OCI-M1 (cell line): ENCODE measurements at regions not wholly inside any gene's neighbourhood (a gene's known extent, or its start where the extent isn't known, plus 50 kb on each side); places are given as distances from the start of the nearest gene placed in this dataset.
"Not testable (repeated sequence)": the region's sequence is repeated elsewhere in the genome, so short reads cannot be mapped to it uniquely, and the experiment has no call there.

Experiments
- DNase-seq: peaks from one replicate; lab custom pipeline; 2025; lab: John Stamatoyannopoulos, UW

DNA sequence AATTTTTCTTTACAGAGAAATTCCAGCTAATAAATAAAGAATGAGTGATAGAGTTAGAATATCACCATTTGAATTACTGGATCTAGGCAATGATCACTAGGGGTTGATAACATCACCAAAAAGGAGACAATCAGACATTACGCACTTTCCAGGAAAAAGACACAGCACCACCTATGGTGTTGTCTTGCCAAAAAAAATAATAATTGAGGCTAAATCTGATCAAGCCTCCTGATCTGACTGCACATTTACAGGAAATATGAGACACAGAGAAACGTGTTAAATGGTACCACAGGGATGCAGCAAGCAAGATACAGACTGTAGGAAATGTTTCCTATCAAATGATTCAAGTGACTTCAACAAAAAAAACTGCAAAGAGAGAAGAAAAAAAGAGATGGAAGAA, 92.8 kb downstream of the EOMES start:
- no peak for DNase-seq

DNA sequence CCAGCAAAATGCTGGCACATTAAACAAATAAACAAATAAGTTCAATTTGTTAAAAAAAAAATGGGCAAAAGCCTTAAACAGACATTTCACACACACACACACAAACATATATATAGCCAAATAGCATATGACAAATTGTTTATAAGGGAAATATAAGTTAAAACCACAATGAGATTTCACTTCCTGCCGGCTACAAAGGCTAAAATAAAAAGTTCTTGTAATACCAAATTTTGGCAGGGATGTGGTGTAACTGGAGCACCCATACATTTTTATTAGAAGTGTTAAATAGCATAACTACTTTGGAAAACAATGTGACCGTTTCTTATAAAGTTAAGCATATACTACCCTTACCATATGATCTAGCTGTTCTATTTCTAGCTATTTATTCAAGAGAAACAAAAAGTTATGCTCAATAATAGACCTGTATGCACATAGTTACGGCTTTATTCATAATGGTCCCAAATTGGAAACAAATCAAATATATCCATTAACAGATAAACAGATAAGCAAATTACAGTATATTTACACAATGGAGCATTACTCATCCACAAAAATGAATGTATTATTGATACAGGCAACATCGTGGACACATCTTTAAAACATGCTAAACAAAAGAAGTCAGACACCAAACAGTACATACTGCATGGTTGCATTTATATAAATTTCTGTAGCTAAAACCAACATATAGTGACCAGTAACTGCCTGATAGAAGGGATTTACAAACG, 93.9 kb downstream of the EOMES start:
- DNase-seq: no peak

DNA sequence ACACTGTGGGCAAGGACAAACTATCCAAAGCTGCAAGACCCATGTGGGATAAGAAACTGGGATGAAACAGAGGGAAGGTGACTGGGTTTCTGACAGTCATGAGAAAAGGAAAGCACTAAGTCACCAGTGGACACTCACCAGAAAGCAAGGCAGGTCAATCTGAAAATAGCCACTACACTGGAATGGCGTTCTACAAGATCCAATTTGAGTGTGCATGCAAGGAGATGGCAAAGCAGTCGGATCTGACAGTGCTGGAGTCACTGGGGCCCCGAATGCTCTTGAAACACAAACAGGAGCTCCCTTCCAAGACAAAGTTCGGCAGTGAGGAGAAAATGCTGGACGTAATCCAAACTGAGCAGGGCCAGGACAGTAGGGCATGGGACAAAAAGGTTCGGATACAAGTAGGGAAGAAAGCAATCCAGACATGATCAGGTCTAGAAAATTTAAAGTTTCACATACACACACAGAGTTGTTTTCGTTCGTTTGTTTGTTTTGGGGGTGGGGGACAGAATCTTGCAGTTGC, 95.5 kb downstream of the EOMES start:
- no peak for DNase-seq

DNA sequence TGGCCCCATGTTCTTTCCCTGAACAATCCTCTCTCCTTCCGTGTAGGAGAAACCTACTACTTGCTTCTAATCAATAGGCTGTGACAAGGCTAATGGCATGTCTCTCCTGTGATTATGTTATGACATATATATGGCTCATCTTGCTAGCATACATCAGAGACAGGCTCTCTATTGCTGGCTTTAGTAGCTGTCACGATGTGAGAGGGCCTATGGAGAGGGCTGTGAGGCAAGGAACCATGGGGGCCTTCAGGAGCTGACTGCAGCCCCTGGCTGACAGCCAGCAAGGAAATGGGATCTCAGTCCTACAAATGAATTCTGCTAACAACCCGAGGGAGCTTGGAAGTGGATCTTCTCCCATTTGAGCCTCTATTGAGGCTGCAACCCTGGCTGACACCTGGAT, 96.3 kb downstream of the EOMES start:
- no peak for DNase-seq

DNA sequence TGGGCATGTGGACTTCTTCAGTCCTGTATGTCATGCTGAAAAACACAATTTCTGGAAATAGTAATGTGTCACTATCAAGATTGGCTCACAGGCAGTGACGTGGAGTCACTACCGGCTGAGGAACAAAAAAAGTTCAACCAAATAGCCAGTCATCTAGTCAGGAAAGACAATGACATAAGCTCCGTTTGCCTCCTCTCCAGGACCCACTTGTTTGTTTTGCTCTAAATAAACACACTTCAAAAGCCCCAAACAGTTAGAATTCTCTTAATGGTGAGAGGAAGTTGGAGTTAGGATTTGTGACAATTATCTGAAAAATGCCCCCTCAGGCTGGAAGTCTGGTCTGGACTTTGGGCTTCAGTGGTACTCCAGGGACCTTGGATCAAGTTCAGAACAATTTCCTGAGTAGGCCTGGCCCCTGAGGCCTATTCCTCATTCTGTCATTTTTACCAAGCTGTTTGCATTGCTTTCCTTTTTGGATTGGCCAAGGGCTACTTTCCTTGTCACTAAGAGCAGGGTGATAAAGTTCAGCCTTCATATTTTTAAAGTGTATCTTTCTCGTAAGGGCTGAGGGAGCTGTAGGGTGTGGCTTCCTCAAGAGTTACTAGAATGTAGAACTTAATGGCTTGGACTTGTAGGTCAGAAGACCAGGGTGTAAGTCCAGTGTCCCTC, 98.9 kb downstream of the EOMES start:
- DNase-seq: no peak

DNA sequence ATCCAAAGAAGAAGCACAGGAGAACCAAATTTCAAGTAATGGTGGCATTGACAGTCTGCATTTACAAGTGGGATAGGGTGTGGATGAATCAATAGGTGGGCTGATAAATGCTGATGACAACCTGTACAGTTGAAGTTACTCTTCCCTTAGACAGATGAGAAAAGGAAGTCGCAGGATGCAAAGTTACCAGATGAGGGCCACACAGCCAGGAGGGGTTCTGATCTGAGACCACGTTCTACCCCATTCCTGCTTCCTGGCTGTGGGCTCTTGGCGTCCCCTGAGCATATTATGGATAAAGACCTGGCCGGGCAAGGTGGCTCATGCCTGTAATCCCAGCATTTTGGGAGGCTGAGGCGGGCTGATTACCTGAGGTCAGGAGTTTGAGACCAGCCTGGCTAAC, 104.6 kb downstream of the EOMES start:
- no peak for DNase-seq

DNA sequence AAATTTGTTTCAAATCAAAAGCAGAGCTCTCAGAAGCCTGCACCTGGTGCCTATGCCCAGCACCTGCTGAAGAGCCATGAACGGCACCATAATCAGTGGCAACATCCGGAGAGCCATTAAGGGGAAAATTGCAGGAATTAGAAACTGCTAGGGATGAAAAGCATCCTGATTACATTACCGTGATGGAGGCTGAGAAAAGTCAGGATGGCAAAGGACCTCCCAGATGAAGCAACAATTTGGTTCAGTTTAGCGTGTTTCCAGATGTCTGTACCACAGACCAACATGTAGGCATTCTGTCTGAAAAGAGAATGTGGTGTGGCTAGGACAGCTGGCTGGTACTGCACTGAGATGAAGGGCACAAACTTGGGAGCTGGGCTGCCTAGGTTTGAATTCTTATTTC, 106.1 kb downstream of the EOMES start:
- no peak for DNase-seq

DNA sequence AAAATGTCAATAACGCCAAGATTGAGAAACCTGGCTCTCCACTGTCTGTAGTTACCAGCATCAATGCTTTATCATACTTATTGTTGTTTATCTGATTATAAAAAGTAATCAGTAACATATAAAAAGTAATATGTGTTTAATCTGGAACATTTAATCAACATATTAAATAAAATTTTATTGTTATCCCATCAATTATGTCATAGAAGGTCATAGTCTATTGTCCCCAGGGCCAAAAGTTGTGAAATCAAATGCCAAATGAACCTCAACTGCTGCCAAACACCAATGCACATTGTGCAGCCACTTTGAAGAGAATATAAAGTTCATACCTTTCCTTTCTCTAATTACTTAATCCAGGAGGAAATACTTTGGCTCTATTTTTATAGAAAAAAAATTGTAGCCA, 106.6 kb downstream of the EOMES start:
- DNase-seq: no peak

DNA sequence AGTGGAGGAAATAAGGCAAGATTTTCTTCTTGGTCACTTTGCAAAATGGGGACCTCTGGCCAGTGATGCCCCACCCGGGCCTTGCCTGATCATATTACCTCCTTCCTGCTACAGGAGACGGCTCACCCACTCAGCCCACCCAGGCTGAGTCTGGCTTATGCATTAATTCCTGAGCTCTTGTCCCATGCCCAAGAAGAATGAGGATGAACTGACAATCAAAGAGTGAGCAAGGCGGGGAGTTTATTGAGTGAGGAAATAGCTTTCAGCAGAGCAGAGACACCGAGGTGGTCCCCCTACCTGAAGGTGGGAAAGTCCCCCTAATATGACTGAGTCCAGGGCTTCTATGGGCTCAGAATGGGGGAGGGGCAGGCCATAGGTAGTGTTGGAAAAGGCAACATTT, 107.5 kb downstream of the EOMES start:
- DNase-seq: peak; percentile 11

DNA sequence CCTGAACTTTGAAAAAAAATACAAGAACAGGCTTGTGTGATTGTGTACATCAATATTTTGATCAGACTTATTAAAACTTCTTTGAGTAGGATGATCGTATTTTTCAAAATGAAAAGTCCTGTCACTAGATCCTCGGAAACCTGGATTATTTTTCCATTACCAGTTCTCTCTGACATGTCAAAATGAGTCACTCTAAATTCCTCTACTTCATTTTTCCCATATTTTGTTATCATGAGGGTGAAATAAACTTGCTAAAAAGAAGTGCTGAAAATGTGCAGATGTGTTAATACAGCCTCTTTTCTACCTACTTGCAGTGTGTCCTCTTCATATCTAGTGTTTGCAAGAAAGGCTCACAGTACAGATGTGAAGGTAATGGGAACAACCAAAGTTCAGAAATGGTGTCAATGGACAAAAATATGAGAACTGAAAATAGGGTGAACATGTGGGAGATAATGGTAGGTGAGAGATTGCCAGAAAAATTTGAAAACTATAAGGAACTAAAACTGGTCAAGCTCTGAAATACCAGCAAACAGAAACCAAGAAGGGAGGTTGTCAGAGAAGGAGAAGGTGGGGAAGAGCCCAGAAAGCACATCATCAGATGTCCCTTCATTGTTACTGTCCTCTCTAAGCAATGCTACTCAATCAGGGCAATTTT, 108.2 kb downstream of the EOMES start:
- DNase-seq: no peak

DNA sequence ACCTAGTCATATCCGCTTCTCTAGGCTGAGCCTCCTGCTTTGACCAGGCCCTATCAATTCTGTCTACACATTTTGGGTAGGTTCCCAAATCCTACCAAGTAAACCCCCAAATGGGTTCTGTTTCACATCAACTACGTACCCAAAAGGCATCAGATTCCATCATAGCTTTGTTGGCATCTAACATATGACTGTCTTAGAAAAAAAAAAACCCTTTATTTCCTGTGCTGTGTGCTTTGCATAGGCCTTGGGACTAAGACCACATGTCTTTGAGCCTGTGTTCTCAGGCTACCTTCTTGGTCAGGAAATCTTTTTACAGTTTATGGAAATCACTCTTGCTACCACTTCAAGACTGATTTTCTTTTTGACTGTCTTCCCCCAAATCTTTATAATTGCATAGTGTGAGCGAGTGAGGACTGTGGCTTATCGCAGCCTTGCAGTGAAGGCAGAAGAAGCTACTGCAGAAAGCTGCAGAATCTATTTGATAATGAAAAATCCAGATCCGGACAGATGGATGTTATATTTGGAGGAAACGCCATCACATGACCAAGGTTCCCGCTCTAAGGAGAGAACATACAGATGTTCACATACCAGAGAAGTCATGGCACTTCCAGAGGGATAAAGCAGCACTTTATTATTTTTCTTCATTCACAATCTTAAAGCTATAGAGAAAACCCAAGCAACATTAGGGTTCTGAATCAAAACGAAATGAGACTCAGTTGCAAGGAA, 111.2 kb downstream of the EOMES start:
- DNase-seq: no peak

DNA sequence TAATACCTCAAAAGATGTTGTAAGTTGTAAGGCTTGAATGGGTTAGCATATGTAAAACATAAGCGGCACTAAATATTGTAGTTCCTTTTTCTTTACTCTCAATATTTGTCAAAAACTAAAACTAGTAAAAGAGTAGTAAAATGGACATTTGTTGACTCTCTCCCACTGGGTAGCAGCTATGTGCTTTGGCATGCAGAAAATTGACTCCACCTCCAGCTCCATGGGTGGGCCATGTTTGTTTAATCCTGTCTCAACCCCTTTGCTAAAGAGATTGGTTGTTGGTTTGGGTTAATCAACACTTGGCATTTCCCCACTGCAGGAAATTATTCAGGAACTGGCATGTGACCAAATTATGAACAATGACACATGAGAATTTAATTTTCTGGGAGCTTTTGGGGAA, 114.8 kb downstream of the EOMES start:
- no peak for DNase-seq

DNA sequence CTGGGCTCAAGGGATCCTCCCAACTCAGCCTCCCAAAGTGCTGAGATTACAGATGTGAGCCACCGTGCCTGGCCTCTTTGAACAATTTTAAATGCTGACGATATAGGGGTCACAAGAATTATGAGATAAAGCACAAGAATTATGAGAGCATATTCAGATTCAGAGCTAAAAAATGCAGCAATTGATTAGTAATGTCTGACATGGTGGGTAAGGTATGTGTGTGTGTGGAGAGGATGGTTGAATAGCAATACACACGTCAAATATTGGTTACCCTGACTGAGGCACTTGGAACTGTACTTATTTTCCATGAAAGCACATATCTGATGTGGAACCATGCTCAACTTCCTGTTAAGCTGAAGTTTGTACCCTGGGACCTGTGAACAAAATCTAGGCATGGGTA, 115.6 kb downstream of the EOMES start:
- DNase-seq: no peak

DNA sequence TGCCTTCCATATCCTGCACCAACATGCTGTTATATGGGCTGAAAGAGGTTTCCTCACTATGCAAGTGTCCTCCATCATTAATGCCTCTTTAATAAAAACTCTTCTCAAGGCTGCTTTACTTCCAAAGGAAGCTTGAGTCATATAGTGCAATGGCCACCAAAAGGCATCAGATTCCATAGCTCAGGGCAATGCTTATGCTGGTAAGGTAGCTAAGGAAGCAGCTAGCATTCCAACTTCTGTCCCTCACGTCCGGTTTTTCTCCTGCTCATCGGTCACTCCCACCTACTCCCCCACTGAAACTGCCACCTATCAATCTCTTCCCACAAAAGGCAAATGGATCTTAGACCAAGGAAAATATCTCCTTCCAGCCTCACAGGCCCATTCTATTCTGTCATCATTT, 117.1 kb upstream of the SLC4A7 start:
- not testable (repeated sequence) for DNase-seq

DNA sequence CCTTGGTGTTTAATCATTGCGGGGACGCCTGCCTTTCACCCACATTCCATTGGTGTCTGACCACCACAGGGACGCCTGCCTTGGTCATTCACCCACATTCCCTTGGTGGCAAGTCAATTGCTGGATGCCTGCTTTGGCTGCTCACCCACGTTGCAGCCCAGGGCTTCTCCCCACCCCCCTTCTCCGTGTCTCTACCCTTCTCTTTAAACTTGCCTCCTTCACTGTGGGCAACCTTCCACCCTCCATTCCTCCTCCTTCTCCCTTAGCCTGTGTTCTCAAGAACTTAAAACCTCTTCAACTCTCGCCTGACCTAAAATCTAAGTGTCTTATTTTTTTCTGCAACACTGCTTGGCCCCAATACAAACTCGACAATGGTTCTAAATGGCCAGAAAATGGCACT, 115.6 kb upstream of the SLC4A7 start:
- DNase-seq: not testable (repeated sequence)

DNA sequence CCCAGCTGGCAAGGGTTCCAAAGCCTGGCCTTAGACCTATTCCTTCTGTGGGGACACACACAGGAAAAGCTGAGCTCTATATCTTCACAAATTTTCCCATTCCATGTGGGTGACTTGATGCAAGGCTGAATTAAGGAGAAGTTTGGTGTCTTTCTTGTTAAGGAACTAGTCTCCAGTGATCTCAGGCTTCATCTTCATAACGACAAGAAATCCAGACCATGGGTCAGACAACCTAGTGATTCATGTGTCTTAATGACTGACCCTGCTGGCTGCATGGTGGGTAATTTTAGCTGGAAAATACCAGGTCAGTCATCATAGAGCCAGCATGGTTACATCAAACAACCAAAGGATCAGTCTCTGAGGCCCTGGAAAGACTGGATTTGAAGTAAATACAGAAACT, 112.7 kb upstream of the SLC4A7 start:
- no peak for DNase-seq

DNA sequence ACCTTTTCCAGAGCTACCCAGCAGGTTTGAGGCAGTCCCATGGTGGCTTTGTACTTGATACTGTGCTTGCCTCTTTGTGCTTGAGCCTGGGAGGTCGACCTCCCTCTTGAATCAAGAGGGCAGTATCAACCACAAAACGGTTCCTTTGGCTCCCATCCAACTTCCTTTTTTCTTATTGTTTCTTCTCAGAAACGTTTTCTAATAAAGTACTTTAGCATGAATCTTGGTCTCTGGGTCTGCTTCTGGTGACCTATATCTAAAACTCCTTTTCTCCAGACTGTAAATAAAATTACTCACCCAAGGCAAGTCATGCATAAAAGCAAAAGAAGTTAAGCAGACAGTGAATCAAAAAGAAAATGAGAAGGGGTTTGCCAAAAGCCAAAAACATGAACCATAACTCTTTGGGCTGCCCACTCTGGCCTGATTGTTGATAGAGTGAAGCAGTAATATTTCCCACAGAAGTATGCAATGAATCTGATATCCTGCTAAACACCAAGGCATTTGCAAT, 112.2 kb upstream of the SLC4A7 start:
- DNase-seq: peak; percentile 80

DNA sequence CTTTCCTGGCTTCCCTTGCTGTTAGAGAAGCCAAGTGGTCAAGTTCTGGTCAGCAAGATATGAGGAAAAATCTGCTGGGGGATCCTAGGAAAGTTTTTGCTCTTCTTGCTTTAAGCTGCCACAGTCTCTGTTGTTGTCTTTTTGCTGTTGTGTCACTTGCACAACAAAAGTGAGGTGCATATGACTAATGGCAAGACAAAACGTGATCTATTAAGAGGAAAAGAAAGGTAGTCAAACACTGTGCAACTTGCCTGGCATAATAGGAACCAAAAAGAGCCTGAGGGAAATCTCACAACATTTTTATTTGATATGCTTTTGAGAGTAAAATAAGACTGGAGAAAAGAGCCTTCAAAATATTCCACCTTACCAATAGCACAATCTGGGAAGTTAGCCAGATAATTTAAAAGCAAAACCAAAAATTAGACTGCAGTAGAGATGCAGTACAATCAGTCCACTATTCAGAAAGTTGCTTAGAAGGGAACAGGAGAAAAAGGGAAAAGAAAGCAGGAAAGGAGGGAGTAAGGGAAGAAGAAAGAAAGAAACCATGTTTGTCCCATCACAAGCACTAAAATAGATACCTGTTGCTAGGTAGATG, 110.0 kb upstream of the SLC4A7 start:
- DNase-seq: no peak

DNA sequence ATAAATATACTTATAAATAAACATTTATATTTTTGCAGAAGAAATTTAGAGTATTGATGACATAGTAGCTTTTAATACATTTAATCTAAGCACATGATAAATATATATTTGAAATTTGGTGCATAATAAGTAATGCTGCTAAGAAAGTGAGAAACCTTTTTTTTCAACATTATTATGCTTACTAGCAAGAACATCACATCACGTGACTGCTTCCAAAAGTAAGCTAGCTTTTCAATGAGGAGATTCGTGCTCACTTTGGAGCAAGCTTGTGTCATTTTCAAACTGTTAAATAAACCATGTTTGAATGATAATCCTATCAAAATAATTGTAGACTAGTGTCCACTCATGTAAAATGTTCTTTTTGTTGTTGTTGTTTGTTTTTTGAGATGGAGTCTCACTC, 109.0 kb upstream of the SLC4A7 start:
- no peak for DNase-seq

DNA sequence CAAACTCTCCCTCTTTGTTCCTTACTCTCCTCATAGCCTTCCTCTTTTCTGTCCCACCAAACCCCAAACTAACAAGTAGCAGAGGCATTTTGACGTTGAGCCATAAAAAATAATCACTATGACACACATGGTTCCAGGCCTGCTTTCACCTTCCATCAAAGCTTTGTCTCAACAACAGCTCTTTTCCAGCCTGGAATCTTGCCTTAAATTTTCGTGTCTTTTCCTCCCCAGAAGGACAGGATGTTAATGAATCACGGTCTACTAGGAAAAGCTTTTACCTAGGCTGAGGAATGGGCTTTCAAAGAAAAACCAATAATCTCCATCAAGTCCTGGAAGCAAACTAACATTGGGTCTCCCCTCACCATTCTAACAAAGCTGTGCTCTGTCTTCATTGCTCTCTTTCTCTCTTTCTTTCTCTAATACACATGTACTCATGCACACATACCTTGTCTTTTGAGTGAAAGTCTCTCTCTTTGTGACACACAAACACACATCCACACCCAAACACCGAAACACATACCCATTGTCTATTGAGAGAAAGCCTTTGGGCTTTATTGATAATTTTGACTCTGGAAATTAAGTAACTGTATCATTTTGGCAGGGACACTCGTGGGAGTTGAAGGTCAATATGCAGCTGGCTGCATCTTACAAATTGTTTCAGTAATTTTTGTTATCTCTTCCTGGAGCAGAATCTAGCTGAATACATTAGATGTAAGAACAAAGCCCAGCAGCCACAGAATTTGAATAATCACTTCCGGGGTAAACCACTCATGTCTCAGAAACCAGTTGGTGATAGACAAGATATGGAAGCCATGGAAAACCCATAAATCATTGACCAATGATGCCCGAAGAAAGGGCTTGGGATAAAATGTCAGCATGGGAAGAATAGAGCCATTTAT, 107.4 kb upstream of the SLC4A7 start:
- peak; percentile 18 for DNase-seq
